Sigmoid colon (tissue), 6 donors: ENCODE measurements at regions not wholly inside any gene's neighbourhood (a gene's known extent, or its start where the extent isn't known, plus 50 kb on each side); places are given as distances from the start of the nearest gene placed in this dataset.

ENCODE experiments used
- DNase-seq: peaks from one replicate; pipeline ENCODE4 v3.0.0-alpha.2; 2019
- H3K27ac ChIP-seq, 4 donors: fragments of 200-600 bp; sonication (generic); one replicate each; pipeline ENCODE4 v1.5.1; 2016 to 2019; ENCODE audit warnings: mild to moderate bottlenecking in 1 of 4
- H3K27me3 ChIP-seq, 3 donors: fragments of 200-600 bp; sonication (generic); one replicate each; pipeline ENCODE4 v1.5.1; 2019; ENCODE audit warnings: mild to moderate bottlenecking in 1 of 3
- H3K36me3 ChIP-seq, 4 donors: fragments of 200-600 bp; sonication (generic); one replicate each; pipeline ENCODE4 v1.5.1; 2016 to 2019
- H3K4me1 ChIP-seq, 4 donors: fragments of 200-600 bp; sonication (generic); one replicate each; pipeline ENCODE4 v1.5.1; 2017 to 2019
- H3K4me3 ChIP-seq, 4 donors: fragments of 200-600 bp; sonication (generic); one replicate each; pipeline ENCODE4 v1.5.1; 2017 to 2019; ENCODE audit warnings: mild to moderate bottlenecking in 2 of 4, moderate library complexity in 1 of 4
- H3K9me3 ChIP-seq, 4 donors: fragments of 200-600 bp in 3 of 4; sonication (generic) in 3 of 4; one replicate each; pipeline versions ENCODE4 v1.5.1 to v1.6.1; 2013 to 2019
- CTCF ChIP-seq, 4 experiments: fragments of 450-650 bp in 3 of 4; fragments of 200-600 bp in 1 of 4; IDR thresholded peaks; one replicate each; pipeline ENCODE4 v1.5.1; 2016 to 2019; ENCODE audit warnings: antibody characterized with exemption in 4 of 4, mild to moderate bottlenecking in 3 of 4, moderate library complexity in 2 of 4
- EP300 ChIP-seq, 4 donors: sonication (generic); formaldehyde crosslinking; IDR thresholded peaks; one replicate each; pipeline ENCODE4 v1.6.1; 2017; ENCODE audit warnings: antibody characterized with exemption in 4 of 4
- POLR2A ChIP-seq, 2 donors: fragments of 450-650 bp; IDR thresholded peaks; one replicate each; pipeline ENCODE4 v1.6.1; 2016; ENCODE audit warnings: antibody characterized with exemption in 2 of 2, mild to moderate bottlenecking in 2 of 2, moderate library complexity in 2 of 2
- POLR2AphosphoS5 ChIP-seq, 4 donors: sonication (generic); formaldehyde crosslinking; IDR thresholded peaks; one replicate each; pipeline ENCODE4 v1.6.1; 2017; ENCODE audit warnings: antibody characterized with exemption in 4 of 4
- WGBS, 2 donors: extraction: QIAGEN DNeasy Blood & Tissue Kit; methylation state at CpG; one replicate each; pipeline ENCODE4 v1.1.7; 2013; 5-methylcytosine and 5-hydroxymethylcytosine counted together
- intact Hi-C: fragments of 100-400 bp; cut with DNase I; formaldehyde crosslinking; loops from one replicate; pipeline ENCODE4 v1.15.1; 2023
- donor health status: healthy with polysubstance abuse.
- donor health status: healthy.

DNA sequence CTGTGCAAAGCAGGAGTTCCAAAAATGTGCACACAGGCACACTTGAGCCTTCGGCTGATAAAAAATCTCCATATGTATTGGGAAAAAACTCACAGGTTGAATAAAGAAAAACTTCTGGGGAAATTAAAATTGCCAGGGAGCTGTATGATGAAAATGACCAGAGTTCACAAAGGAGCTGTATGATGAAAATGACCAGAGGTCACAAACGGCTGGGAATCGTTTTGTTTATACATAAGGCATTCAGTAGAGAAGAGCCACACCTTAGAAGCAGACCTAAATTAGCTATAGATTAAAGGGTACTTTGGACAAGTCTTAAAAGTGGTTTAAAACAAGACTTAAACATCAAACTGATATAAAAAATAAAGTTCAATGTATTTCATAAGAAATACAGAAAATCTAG is 251.7 kb upstream of the TMEM132C start:
- Histone ChIP-seq H3K9me3 (no peaks in the 10 kb centered on the region), H3K27ac (no peak overlapping the region), H3K36me3 (no peaks in the 10 kb centered on the region), H3K27me3 (no peaks in the 10 kb centered on the region), H3K4me1 (no peaks in the 10 kb centered on the region), H3K4me3 (no peak overlapping the region)
- 15 to 53% methylated on average over 3 of the region's 3 CpGs for WGBS, 2 donors
- DNase-seq: no peak
- TF ChIP-seq EP300 (IDR thresholded peaks at IDR 0.05) (no peak), CTCF (IDR thresholded peaks at IDR 0.05) (no peak), POLR2A (IDR thresholded peaks at IDR 0.05) (no peak), POLR2AphosphoS5 (IDR thresholded peaks at IDR 0.05) (no peak)
- intact Hi-C loops: no loop called here

DNA sequence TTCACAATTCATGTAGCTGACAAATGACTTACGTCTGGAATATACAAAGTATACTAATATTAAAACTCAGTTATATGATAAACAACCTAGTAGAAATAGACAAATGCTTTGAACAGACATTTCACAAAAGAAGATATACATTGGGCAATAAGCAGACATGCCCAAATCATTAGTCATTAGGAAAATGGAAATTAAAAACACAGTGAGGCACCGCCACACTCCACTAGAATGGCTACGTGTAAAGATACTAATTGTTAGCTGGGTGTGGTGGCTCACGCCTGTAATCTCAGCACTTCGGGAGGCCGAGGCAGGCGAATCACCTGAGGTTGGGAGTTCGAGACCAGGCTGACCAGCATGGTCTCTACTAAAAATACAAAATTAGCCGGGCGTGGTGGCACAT is 248.9 kb upstream of the TMEM132C start:
- H3K4me1 ChIP-seq: no peaks in the 10 kb centered on the region
- 83 to 84% methylated on average over 10 of the region's 10 CpGs for WGBS, 2 donors
- TF ChIP-seq CTCF (IDR thresholded peaks at IDR 0.05): no peak
- TF ChIP-seq EP300 (IDR thresholded peaks at IDR 0.05): no peak
- TF ChIP-seq POLR2A (IDR thresholded peaks at IDR 0.05): no peak
- no peak for TF ChIP-seq POLR2AphosphoS5 (IDR thresholded peaks at IDR 0.05)
- H3K36me3 ChIP-seq: no peaks in the 10 kb centered on the region
- no peak overlapping the region for H3K27ac ChIP-seq
- no peaks in the 10 kb centered on the region for H3K27me3 ChIP-seq
- H3K9me3 ChIP-seq: no peaks in the 10 kb centered on the region
- DNase-seq: no peak
- H3K4me3 ChIP-seq: no peak overlapping the region
- intact Hi-C loops: no loop called here

DNA sequence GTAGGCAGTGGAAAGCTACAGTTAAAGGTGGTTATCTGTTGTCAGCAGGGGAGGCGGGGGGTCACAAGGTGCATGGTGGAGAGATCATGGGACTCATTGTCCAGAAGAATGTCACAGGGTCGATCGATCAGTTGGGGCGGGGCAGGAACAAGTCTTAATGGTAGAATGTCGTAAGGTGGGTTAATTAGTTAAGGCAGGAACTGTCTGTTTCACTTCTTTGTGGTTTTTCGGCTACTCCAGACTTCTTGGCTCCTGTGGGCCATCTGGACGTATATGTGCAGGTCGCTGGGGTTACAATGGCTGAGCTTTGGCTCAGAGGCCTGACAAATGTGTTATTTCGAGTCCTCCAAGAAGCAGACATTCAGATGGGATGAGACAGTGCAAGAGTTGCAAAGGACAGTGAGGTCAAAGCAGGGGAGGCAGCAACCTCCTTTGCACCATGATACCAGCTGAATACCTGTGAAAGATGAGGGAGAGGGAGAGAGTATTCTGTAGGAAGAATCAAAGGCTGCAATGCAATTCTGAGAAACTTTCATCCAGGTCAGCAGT is 246.9 kb upstream of the TMEM132C start:
- intact Hi-C loops: no loop called here
- 75 to 82% methylated on average over 9 of the region's 9 CpGs for WGBS, 2 donors
- H3K4me1 ChIP-seq: no peaks in the 10 kb centered on the region
- no peak for DNase-seq
- no peak overlapping the region for H3K4me3 ChIP-seq
- TF ChIP-seq POLR2A (IDR thresholded peaks at IDR 0.05) (no peak), EP300 (IDR thresholded peaks at IDR 0.05) (no peak), CTCF (IDR thresholded peaks at IDR 0.05) (no peak), POLR2AphosphoS5 (IDR thresholded peaks at IDR 0.05) (no peak)
- H3K36me3 ChIP-seq: no peaks in the 10 kb centered on the region
- H3K27me3 ChIP-seq: no peaks in the 10 kb centered on the region
- no peak overlapping the region for H3K27ac ChIP-seq
- no peaks in the 10 kb centered on the region for H3K9me3 ChIP-seq

GRCh38 chr12:128021561-128021960 is 245.4 kb upstream of the TMEM132C start:
- 68 to 69% methylated on average over 2 of the region's 2 CpGs for WGBS, 2 donors
- Histone ChIP-seq H3K27me3 (no peaks in the 10 kb centered on the region), H3K27ac (no peak overlapping the region), H3K4me1 (no peaks in the 10 kb centered on the region), H3K4me3 (no peak overlapping the region), H3K9me3 (no peaks in the 10 kb centered on the region), H3K36me3 (no peaks in the 10 kb centered on the region)
- TF ChIP-seq POLR2AphosphoS5 (IDR thresholded peaks at IDR 0.05): no peak
- TF ChIP-seq CTCF (IDR thresholded peaks at IDR 0.05): no peak
- TF ChIP-seq POLR2A (IDR thresholded peaks at IDR 0.05): no peak
- no peak for TF ChIP-seq EP300 (IDR thresholded peaks at IDR 0.05)
- intact Hi-C loops: no loop called here
- DNase-seq: no peak

DNA sequence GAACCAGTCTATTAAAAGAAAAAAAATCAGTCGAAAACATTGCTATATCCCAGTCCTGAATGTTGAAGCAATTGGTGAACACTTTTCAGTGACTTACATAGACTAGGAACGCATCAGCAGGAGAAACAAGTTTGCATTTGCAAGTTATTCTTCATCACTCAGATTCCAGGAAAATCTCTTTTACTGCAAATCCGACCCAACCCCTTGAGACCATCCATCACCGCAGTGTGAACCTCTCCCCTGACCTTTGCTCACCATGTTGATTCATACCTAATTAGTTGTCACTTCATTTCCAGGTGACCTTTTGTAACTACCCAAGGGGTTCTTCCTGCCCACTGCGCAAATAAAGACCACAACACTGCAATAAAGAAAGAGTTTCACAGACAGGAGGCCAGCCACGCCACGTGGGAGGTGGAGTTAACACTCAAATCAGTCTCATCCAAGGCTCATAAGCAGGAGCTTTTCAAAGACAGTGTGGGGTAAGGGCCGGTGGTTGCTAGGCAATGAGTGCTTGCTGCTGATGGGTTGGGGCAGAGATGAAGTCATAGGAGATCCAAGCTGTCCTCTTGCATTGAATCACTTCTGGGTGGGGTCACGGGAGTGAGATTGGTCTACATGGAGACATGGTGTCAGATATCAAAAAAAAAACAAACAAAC is 241.3 kb upstream of the TMEM132C start:
- Histone ChIP-seq H3K4me1 (no peaks in the 10 kb centered on the region), H3K9me3 (no peaks in the 10 kb centered on the region), H3K36me3 (no peaks in the 10 kb centered on the region), H3K27me3 (peaks cover 0 to 5% (median 0%) of the 10 kb centered on the region in 3 donors), H3K4me3 (no peak overlapping the region), H3K27ac (no peak overlapping the region)
- WGBS, 2 donors: 23 to 55% methylated on average over 9 of the region's 9 CpGs
- intact Hi-C loops: no loop called here
- TF ChIP-seq POLR2AphosphoS5 (IDR thresholded peaks at IDR 0.05) (no peak), CTCF (IDR thresholded peaks at IDR 0.05) (no peak), EP300 (IDR thresholded peaks at IDR 0.05) (no peak), POLR2A (IDR thresholded peaks at IDR 0.05) (no peak)
- no peak for DNase-seq
